H9 (cell line): ENCODE measurements at regions not wholly inside any gene's neighbourhood (a gene's known extent, or its start where the extent isn't known, plus 50 kb on each side); places are given as distances from the start of the nearest gene placed in this dataset.

Experiments
- DNase-seq: peaks from one replicate; pipeline ENCODE4 v3.0.0-alpha.2; 2017
- H2AFZ ChIP-seq: one replicate; pipeline ENCODE4 v1.6.1; 2013; ENCODE audit warnings: mild to moderate bottlenecking, low read length, control low read depth, moderate library complexity
- H2AK5ac ChIP-seq: 2 replicates; pipeline ENCODE4 v1.6.1; 2013; ENCODE audit warnings: low read length, control low read depth, mixed read lengths; ENCODE audit not compliant: insufficient read length
- H2BK120ac ChIP-seq: one replicate; pipeline ENCODE4 v1.6.1; 2013; ENCODE audit warnings: low read depth, mild to moderate bottlenecking, low read length, control low read depth, inconsistent platforms; ENCODE audit not compliant: poor library complexity, severe bottlenecking
- H2BK12ac ChIP-seq: 2 replicates; pipeline ENCODE4 v1.6.1; 2013; ENCODE audit warnings: low read length, control low read depth, mixed read lengths, low read depth; ENCODE audit not compliant: insufficient read length
- H2BK15ac ChIP-seq: 2 replicates; pipeline ENCODE4 v1.6.1; 2013; ENCODE audit warnings: low read depth, low read length, control low read depth
- H2BK20ac ChIP-seq: one replicate; pipeline ENCODE4 v1.6.1; 2013; ENCODE audit warnings: low read depth, mild to moderate bottlenecking, low read length, control low read depth, inconsistent platforms; ENCODE audit not compliant: poor library complexity, severe bottlenecking
- H2BK5ac ChIP-seq: 2 replicates; pipeline ENCODE4 v1.6.1; 2013; ENCODE audit warnings: low read length, control low read depth, mixed read lengths; ENCODE audit not compliant: insufficient read length
- H3K14ac ChIP-seq: 2 replicates; pipeline ENCODE4 v1.6.1; 2013; ENCODE audit warnings: low read length, control low read depth; ENCODE audit not compliant: insufficient read depth
- H3K18ac ChIP-seq: 2 replicates; pipeline ENCODE4 v1.6.1; 2013; ENCODE audit warnings: low read depth, mild to moderate bottlenecking, mixed read lengths, low read length, control low read depth; ENCODE audit not compliant: insufficient read length
- H3K23ac ChIP-seq: 2 replicates; pipeline ENCODE4 v1.6.1; 2013; ENCODE audit warnings: low read length, control low read depth, mixed read lengths, low read depth; ENCODE audit not compliant: insufficient read length
- H3K23me2 ChIP-seq: 2 replicates; pipeline ENCODE4 v1.6.1; 2013; ENCODE audit warnings: low read depth, mild to moderate bottlenecking, mixed read lengths, low read length, control low read depth; ENCODE audit not compliant: insufficient read length, poor library complexity, severe bottlenecking
- H3K27ac ChIP-seq: 2 replicates; pipeline ENCODE4 v1.5.1; 2013; ENCODE audit warnings: low read length, control low read depth, mixed read lengths, low read depth; ENCODE audit not compliant: insufficient read length
- H3K27me3 ChIP-seq: 2 replicates; pipeline ENCODE4 v1.6.1; 2013; ENCODE audit warnings: low read length, control low read depth, inconsistent platforms; ENCODE audit not compliant: insufficient read depth
- H3K4ac ChIP-seq: 2 replicates; pipeline ENCODE4 v1.6.1; 2013; ENCODE audit warnings: low read depth, mild to moderate bottlenecking, control low read depth, inconsistent platforms, low read length, moderate library complexity
- H3K4me1 ChIP-seq: 2 replicates; pipeline ENCODE4 v1.6.1; 2013; ENCODE audit warnings: low read length, control low read depth, inconsistent platforms; ENCODE audit not compliant: insufficient read depth
- H3K4me2 ChIP-seq: 2 replicates; pipeline ENCODE4 v1.6.1; 2013; ENCODE audit warnings: low read length, control low read depth, mixed read lengths; ENCODE audit not compliant: insufficient read length, insufficient read depth
- H3K56ac ChIP-seq: 2 replicates; pipeline ENCODE4 v1.6.1; 2013; ENCODE audit warnings: low read depth, mild to moderate bottlenecking, mixed read lengths, low read length, control low read depth; ENCODE audit not compliant: insufficient read length
- H3K79me1 ChIP-seq: 2 replicates; pipeline ENCODE4 v1.6.1; 2013; ENCODE audit warnings: low read depth, mild to moderate bottlenecking, moderate library complexity, low read length, control low read depth, inconsistent platforms; ENCODE audit not compliant: insufficient read depth, poor library complexity, severe bottlenecking
- H3K79me2 ChIP-seq: 2 replicates; pipeline ENCODE4 v1.6.1; 2013; ENCODE audit warnings: low read length, control low read depth, inconsistent platforms; ENCODE audit not compliant: insufficient read depth
- H3K9ac ChIP-seq: 2 replicates; pipeline ENCODE4 v1.6.1; 2013; ENCODE audit warnings: low read length, control low read depth, mixed read lengths; ENCODE audit not compliant: insufficient read length; ENCODE audit errors: extremely low read depth
- H3K9me3 ChIP-seq: one replicate; pipeline ENCODE4 v1.6.1; 2013; ENCODE audit warnings: low read depth, low read length, inconsistent platforms; ENCODE audit not compliant: control insufficient read depth
- H3T11ph ChIP-seq: one replicate; pipeline ENCODE4 v1.6.1; 2013; ENCODE audit warnings: mild to moderate bottlenecking, low read length, control low read depth, inconsistent platforms
- H4K20me1 ChIP-seq: one replicate; pipeline ENCODE4 v1.6.1; 2013; ENCODE audit not compliant: control insufficient read depth, insufficient read length, insufficient read depth
- H4K5ac ChIP-seq: 2 replicates; pipeline ENCODE4 v1.6.1; 2013; ENCODE audit warnings: low read depth, mild to moderate bottlenecking, mixed read lengths, low read length, control low read depth; ENCODE audit not compliant: insufficient read length
- H4K8ac ChIP-seq: replicated peaks from 2 replicates; pipeline ENCODE4 v1.6.1; 2013; ENCODE audit warnings: low read length, control low read depth, mixed read lengths, low read depth; ENCODE audit not compliant: insufficient read length
- H4K91ac ChIP-seq: 2 replicates; pipeline ENCODE4 v1.6.1; 2013; ENCODE audit warnings: low read depth, mild to moderate bottlenecking, moderate library complexity, mixed read lengths, low read length, control low read depth; ENCODE audit not compliant: insufficient read length
- H3K27ac Mint-ChIP-seq, 3 experiments: 2 replicates in 2 of 3; 3 replicates in 1 of 3; pipeline ENCODE4 v1.8.0; 2020 to 2021; ENCODE audit warnings: mixed read lengths in 3 of 3, mild to moderate bottlenecking in 1 of 3, moderate library complexity in 1 of 3
- H3K27me3 Mint-ChIP-seq: 2 replicates; pipeline ENCODE4 v1.8.0; 2021; ENCODE audit warnings: low read depth, mild to moderate bottlenecking, moderate library complexity, mixed read lengths
- H3K36me3 Mint-ChIP-seq, 3 experiments: 2 replicates in 2 of 3; 3 replicates in 1 of 3; pipeline ENCODE4 v1.8.0; 2020 to 2021; ENCODE audit warnings: low read depth in 3 of 3, mixed read lengths in 3 of 3; ENCODE audit not compliant: insufficient read depth in 1 of 3
- H3K4me1 Mint-ChIP-seq, 2 experiments: 2 replicates each; pipeline ENCODE4 v1.8.0; 2020; ENCODE audit warnings: mixed read lengths in 2 of 2
- H3K4me3 Mint-ChIP-seq, 2 experiments: 2 replicates in 1 of 2; 3 replicates in 1 of 2; pipeline ENCODE4 v1.8.0; 2020 to 2021; ENCODE audit warnings: mild to moderate bottlenecking in 2 of 2, mixed read lengths in 2 of 2, moderate library complexity in 1 of 2
- H3K9me3 Mint-ChIP-seq, 2 experiments: 2 replicates in 1 of 2; 3 replicates in 1 of 2; pipeline ENCODE4 v1.8.0; 2020; ENCODE audit warnings: mild to moderate bottlenecking in 2 of 2, mixed read lengths in 2 of 2, moderate library complexity in 1 of 2
- WGBS: extraction: QIAGEN DNeasy Blood & Tissue Kit; methylation state at CpG from one replicate; pipeline ENCODE4 v1.1.7; 2013; ENCODE audit warnings: missing lambda C conversion rate, low lambda C conversion rate, mixed read lengths; ENCODE audit not compliant: insufficient read length; ENCODE audit errors: extremely low coverage; 5-methylcytosine and 5-hydroxymethylcytosine counted together
- TF ChIP-seq, protein P1 (sequence below): fragments of 200-600 bp; sonication (generic); conservative IDR thresholded peaks from 3 replicates; pipeline ENCODE4 v1.8.0; 2021; ENCODE audit warnings: antibody characterized with exemption, mild to moderate bottlenecking

DNA sequence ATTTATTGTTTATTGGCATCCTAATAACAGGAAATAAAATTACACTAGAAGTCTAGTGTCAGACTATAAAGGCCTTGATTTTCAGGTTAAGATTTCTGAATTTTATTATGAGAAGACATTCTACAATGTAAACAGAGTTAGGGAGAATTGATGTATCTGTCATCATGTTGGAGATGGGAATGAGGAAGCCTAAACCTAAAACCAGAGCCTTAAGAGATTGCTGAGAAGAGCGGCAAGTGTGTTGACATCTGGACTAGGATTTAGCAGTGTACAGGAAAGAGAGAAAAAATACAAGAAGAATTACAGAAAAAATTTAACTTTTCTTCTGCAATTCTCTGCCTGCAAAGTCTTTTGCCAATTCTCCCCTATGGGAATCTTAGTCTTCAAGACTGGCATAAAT, 525.5 kb downstream of the NR2F1-AS1 start:
- no peak overlapping the region for H3K4me3 Mint-ChIP-seq
- H2AFZ ChIP-seq, result no peak overlapping the region
- H3K4me1 ChIP-seq, result peaks cover 4% of the 10 kb centered on the region; the same call in 1 of the 2 replicates
- H3K14ac ChIP-seq, result no peak overlapping the region
- H3K56ac ChIP-seq, result no peak overlapping the region
- H2BK20ac ChIP-seq, result no peak overlapping the region
- H4K8ac ChIP-seq, result no peak overlapping the region
- no peaks in the 10 kb centered on the region for H3K79me1 ChIP-seq
- no peak overlapping the region for H2BK15ac ChIP-seq
- no peak overlapping the region for H3T11ph ChIP-seq
- H3K27me3 Mint-ChIP-seq, result no peaks in the 10 kb centered on the region
- H2BK120ac ChIP-seq, result no peak overlapping the region
- H2BK12ac ChIP-seq, result no peak overlapping the region
- H4K91ac ChIP-seq, result no peak overlapping the region
- no peaks in the 10 kb centered on the region for H3K23me2 ChIP-seq
- TF ChIP-seq, protein P1, sequence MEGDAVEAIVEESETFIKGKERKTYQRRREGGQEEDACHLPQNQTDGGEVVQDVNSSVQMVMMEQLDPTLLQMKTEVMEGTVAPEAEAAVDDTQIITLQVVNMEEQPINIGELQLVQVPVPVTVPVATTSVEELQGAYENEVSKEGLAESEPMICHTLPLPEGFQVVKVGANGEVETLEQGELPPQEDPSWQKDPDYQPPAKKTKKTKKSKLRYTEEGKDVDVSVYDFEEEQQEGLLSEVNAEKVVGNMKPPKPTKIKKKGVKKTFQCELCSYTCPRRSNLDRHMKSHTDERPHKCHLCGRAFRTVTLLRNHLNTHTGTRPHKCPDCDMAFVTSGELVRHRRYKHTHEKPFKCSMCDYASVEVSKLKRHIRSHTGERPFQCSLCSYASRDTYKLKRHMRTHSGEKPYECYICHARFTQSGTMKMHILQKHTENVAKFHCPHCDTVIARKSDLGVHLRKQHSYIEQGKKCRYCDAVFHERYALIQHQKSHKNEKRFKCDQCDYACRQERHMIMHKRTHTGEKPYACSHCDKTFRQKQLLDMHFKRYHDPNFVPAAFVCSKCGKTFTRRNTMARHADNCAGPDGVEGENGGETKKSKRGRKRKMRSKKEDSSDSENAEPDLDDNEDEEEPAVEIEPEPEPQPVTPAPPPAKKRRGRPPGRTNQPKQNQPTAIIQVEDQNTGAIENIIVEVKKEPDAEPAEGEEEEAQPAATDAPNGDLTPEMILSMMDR, result no peak
- no peak for DNase-seq
- H3K4me2 ChIP-seq, result no peak overlapping the region
- peaks cover 14 to 34% of the 10 kb centered on the region in 2 experiments for H3K4me1 Mint-ChIP-seq
- no peak overlapping the region for H3K18ac ChIP-seq
- no peak overlapping the region for H3K9ac ChIP-seq
- no peaks in the 10 kb centered on the region for H3K9me3 ChIP-seq
- no peaks in the 10 kb centered on the region for H4K20me1 ChIP-seq
- no peaks in the 10 kb centered on the region for H3K27me3 ChIP-seq
- H3K27ac ChIP-seq, result no peak overlapping the region
- H3K23ac ChIP-seq, result no peak overlapping the region
- no peak overlapping the region for H2AK5ac ChIP-seq
- H3K79me2 ChIP-seq, result no peaks in the 10 kb centered on the region
- H3K27ac Mint-ChIP-seq, result no peak overlapping the region
- H3K9me3 Mint-ChIP-seq, result peaks cover 3 to 8% of the 10 kb centered on the region in 2 experiments; a peak in 4 of 5 replicates
- no peak overlapping the region for H4K5ac ChIP-seq
- no CpG with 5 or more reads among the region's 1 CpG for WGBS
- no peak overlapping the region for H2BK5ac ChIP-seq
- peaks cover 7 to 12% (median 8%) of the 10 kb centered on the region in 3 experiments; a peak in 5 of 7 replicates for H3K36me3 Mint-ChIP-seq
- no peak overlapping the region for H3K4ac ChIP-seq
